ENCODE measurements at regions not wholly inside any gene's neighbourhood (a gene's known extent, or its start where the extent isn't known, plus 50 kb on each side); places are given as distances from the start of the nearest gene placed in this dataset.

- Mint-ChIP-seq H3K4me3 (ENCODE audit: unreplicated experiment) (no peak overlapping the region), H3K27ac (ENCODE audit: low read depth, unreplicated experiment) (no peak overlapping the region), H3K4me1 (ENCODE audit: insufficient read depth, unreplicated experiment) (no peaks in the 10 kb centered on the region), H3K27me3 (ENCODE audit: insufficient read depth, unreplicated experiment) (peaks cover 16% of the 10 kb centered on the region), H3K9me3 (ENCODE audit: unreplicated experiment) (peaks cover 11% of the 10 kb centered on the region), H3K36me3 (ENCODE audit: insufficient read depth, unreplicated experiment) (no peaks in the 10 kb centered on the region)
- intact Hi-C loops (cut with micrococcal nuclease) = no loop called here
- ChIA-PET CTCF (interaction anchor here (0.6 to 1.2 kb wide), 2 partner anchors 25 to 44 kb away, joined by 3 to 4 read pairs; no protein-coding TSS in a partner anchor), POLR2A (interaction anchor here (1.6 kb wide), 1 partner anchor 247 kb away, joined by 4 read pairs; the partner anchor contains the start of genes HECTD3 and UROD)
- no TSS peak for BruUV-seq (replicated peaks)
- no peak for DNase-seq (ENCODE audit: unreplicated experiment)
- no peak for TF ChIP-seq CTCF (IDR thresholded peaks at IDR 0.05; ENCODE audit: unreplicated experiment)
These were observed 51.8 kb upstream of the ZSWIM5 start for GRCh38 chr1:45258059-45258650.

DNA sequence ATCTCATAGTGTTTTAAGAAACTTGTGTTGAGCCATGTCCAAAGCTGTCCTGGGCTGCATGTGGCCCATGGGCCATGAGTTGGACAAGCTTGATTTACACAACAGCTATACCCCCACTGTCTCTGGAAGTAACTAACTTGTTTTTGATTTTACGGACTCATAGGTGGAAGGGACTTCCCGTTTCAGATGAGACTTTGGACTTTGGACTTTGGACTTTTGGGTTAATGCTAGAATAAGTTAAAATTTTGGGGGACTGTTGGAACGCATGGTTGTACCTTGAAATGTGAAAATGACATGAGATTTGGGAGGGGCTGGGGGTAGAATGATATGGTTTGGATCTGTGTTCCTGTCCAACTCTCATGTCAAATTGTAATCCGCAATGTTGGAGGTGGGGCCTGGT, 52.6 kb upstream of the ZSWIM5 start:
- Mint-ChIP-seq H3K4me1 (ENCODE audit: insufficient read depth, unreplicated experiment) (no peaks in the 10 kb centered on the region), H3K27me3 (ENCODE audit: insufficient read depth, unreplicated experiment) (peaks cover 13% of the 10 kb centered on the region), H3K36me3 (ENCODE audit: insufficient read depth, unreplicated experiment) (no peaks in the 10 kb centered on the region), H3K4me3 (ENCODE audit: unreplicated experiment) (no peak overlapping the region), H3K27ac (ENCODE audit: low read depth, unreplicated experiment) (no peak overlapping the region), H3K9me3 (ENCODE audit: unreplicated experiment) (peaks cover 11% of the 10 kb centered on the region)
- no peak for DNase-seq (ENCODE audit: unreplicated experiment)
- CTCF ChIA-PET = interaction anchor here (1.2 kb wide), 1 partner anchor 43 kb away, joined by 3 read pairs; no protein-coding TSS in a partner anchor
- POLR2A ChIA-PET = no interaction called here
- no TSS peak for BruUV-seq (replicated peaks)
- TF ChIP-seq CTCF (IDR thresholded peaks at IDR 0.05; ENCODE audit: unreplicated experiment) = no peak
- intact Hi-C loops (cut with micrococcal nuclease) = no loop called here

GRCh38 chr1:45260244-45260643, 53.8 kb upstream of the ZSWIM5 start:
- DNase-seq (ENCODE audit: unreplicated experiment) = no peak
- CTCF ChIA-PET = no interaction called here
- H3K36me3 Mint-ChIP-seq (ENCODE audit: insufficient read depth, unreplicated experiment) = no peaks in the 10 kb centered on the region
- no peak for TF ChIP-seq CTCF (IDR thresholded peaks at IDR 0.05; ENCODE audit: unreplicated experiment)
- no peaks in the 10 kb centered on the region for H3K4me1 Mint-ChIP-seq (ENCODE audit: insufficient read depth, unreplicated experiment)
- peaks cover under 1% of the 10 kb centered on the region for H3K27me3 Mint-ChIP-seq (ENCODE audit: insufficient read depth, unreplicated experiment)
- no peak overlapping the region for H3K27ac Mint-ChIP-seq (ENCODE audit: low read depth, unreplicated experiment)
- H3K4me3 Mint-ChIP-seq (ENCODE audit: unreplicated experiment) = no peak overlapping the region
- peaks cover 11% of the 10 kb centered on the region for H3K9me3 Mint-ChIP-seq (ENCODE audit: unreplicated experiment)
- intact Hi-C loops (cut with micrococcal nuclease) = no loop called here
- POLR2A ChIA-PET = no interaction called here
- no TSS peak for BruUV-seq (replicated peaks)

DNA sequence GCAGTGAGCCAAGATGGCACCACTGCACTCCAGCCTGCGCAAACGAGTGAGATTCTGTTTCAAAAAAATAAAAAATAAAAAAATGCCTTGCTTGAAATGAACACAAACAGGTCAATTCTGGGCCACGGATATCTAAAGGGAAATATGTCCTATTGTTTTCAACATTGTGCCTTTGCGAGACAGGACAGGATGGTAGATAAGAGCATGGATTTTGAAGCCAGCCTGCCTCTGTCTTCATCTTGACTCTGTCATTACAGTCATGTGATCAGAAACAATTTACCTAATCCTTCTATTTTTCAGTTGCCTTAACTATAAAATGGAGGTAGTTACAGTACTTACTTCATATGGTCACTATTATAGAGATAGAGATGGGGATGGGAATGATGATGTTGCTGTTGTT, 56.7 kb upstream of the ZSWIM5 start:
- CTCF ChIA-PET = interaction anchor here (0.6 kb wide), 1 partner anchor 21 kb away, joined by 3 read pairs; no protein-coding TSS in a partner anchor
- no peak for DNase-seq (ENCODE audit: unreplicated experiment)
- POLR2A ChIA-PET = no interaction called here
- Mint-ChIP-seq H3K27ac (ENCODE audit: low read depth, unreplicated experiment) (no peak overlapping the region), H3K4me1 (ENCODE audit: insufficient read depth, unreplicated experiment) (peaks cover 9% of the 10 kb centered on the region), H3K4me3 (ENCODE audit: unreplicated experiment) (no peak overlapping the region), H3K27me3 (ENCODE audit: insufficient read depth, unreplicated experiment) (no peaks in the 10 kb centered on the region), H3K9me3 (ENCODE audit: unreplicated experiment) (no peaks in the 10 kb centered on the region), H3K36me3 (ENCODE audit: insufficient read depth, unreplicated experiment) (no peaks in the 10 kb centered on the region)
- no TSS peak for BruUV-seq (replicated peaks)
- intact Hi-C loops (cut with micrococcal nuclease) = no loop called here
- TF ChIP-seq CTCF (IDR thresholded peaks at IDR 0.05; ENCODE audit: unreplicated experiment) = no peak
